ENCODE measurements at regions not wholly inside any gene's neighbourhood (a gene's known extent, or its start where the extent isn't known, plus 50 kb on each side); places are given as distances from the start of the nearest gene placed in this dataset.
A peak's percentile ranks its signal among the peaks of the same experiment; 100 is the strongest.

- no peak overlapping the region for H3K4me3 Mint-ChIP-seq
- ATAC-seq (replicated peaks) = no peak
- H3K27ac Mint-ChIP-seq = no peak overlapping the region
- H3K27me3 Mint-ChIP-seq = peaks cover 16 to 37% of the 10 kb centered on the region in 2 donors
- DNase-seq = no peak
- H3K9me3 Mint-ChIP-seq = no peaks in the 10 kb centered on the region
- H3K4me1 Mint-ChIP-seq = peaks cover 16 to 30% of the 10 kb centered on the region in 2 donors
- H3K36me3 Mint-ChIP-seq = peaks cover 0 to 3% of the 10 kb centered on the region in 2 donors
Measured at GRCh38 chr17:14749269-14749668, 448.4 kb downstream of the HS3ST3B1 start.

- H3K4me1 Mint-ChIP-seq = peaks cover 19 to 41% of the 10 kb centered on the region in 2 donors
- DNase-seq = no peak
Measured at GRCh38 chr17:14748036-14748710, 447.3 kb downstream of the HS3ST3B1 start.

GRCh38 chr17:14747603-14747950 lies 446.7 kb downstream of the HS3ST3B1 start:
- Mint-ChIP-seq H3K9me3 (no peaks in the 10 kb centered on the region), H3K27ac (no peak overlapping the region), H3K4me3 (no peak overlapping the region), H3K36me3 (peaks cover 0 to 3% of the 10 kb centered on the region in 2 donors), H3K27me3 (peaks cover 16 to 31% of the 10 kb centered on the region in 2 donors), H3K4me1 (peaks cover 19 to 42% of the 10 kb centered on the region in 2 donors)
- DNase-seq (no peak), ATAC-seq (replicated peaks) (no peak)

More at GRCh38 chr17:14748036-14748710, 447.3 kb downstream of the HS3ST3B1 start:
- no peaks in the 10 kb centered on the region for H3K9me3 Mint-ChIP-seq
- peaks cover 0 to 3% of the 10 kb centered on the region in 2 donors for H3K36me3 Mint-ChIP-seq
- H3K27me3 Mint-ChIP-seq = peaks cover 16 to 31% of the 10 kb centered on the region in 2 donors
- ATAC-seq (replicated peaks) = peak; percentile 82 to 83
- H3K4me3 Mint-ChIP-seq = no peak overlapping the region
- H3K27ac Mint-ChIP-seq = no peak overlapping the region

GRCh38 chr17:14746822-14747602 lies 446.1 kb downstream of the HS3ST3B1 start:
- H3K4me1 Mint-ChIP-seq = peaks cover 19 to 39% of the 10 kb centered on the region in 2 donors
- no peaks in the 10 kb centered on the region for H3K9me3 Mint-ChIP-seq
- H3K36me3 Mint-ChIP-seq = peaks cover 0 to 3% of the 10 kb centered on the region in 2 donors
- no peak overlapping the region for H3K27ac Mint-ChIP-seq
- ATAC-seq (replicated peaks) (no peak), DNase-seq (no peak)
- peaks cover 14 to 28% of the 10 kb centered on the region in 2 donors for H3K27me3 Mint-ChIP-seq
- no peak overlapping the region for H3K4me3 Mint-ChIP-seq

GRCh38 chr17:14745541-14745940 lies 444.7 kb downstream of the HS3ST3B1 start:
- H3K9me3 Mint-ChIP-seq = no peaks in the 10 kb centered on the region
- no peak for DNase-seq
- H3K4me1 Mint-ChIP-seq = peaks cover 19 to 36% of the 10 kb centered on the region in 2 donors
- H3K36me3 Mint-ChIP-seq = peaks cover 0 to 3% of the 10 kb centered on the region in 2 donors
- no peak overlapping the region for H3K4me3 Mint-ChIP-seq
- ATAC-seq (replicated peaks) = no peak
- H3K27ac Mint-ChIP-seq = no peak overlapping the region
- peaks cover 12 to 24% of the 10 kb centered on the region in 2 donors for H3K27me3 Mint-ChIP-seq

GRCh38 chr17:14744761-14745473 lies 444.0 kb downstream of the HS3ST3B1 start:
- ATAC-seq (replicated peaks) = peak; percentile 64 to 77
- DNase-seq = no peak
- no peaks in the 10 kb centered on the region for H3K9me3 Mint-ChIP-seq
- H3K4me3 Mint-ChIP-seq = no peak overlapping the region
- H3K27me3 Mint-ChIP-seq = peaks cover 12 to 22% of the 10 kb centered on the region in 2 donors
- no peak overlapping the region for H3K27ac Mint-ChIP-seq
- peaks cover 19 to 36% of the 10 kb centered on the region in 2 donors for H3K4me1 Mint-ChIP-seq
- peaks cover 0 to 3% of the 10 kb centered on the region in 2 donors for H3K36me3 Mint-ChIP-seq

- DNase-seq (no peak), ATAC-seq (replicated peaks) (no peak)
- Mint-ChIP-seq H3K9me3 (no peaks in the 10 kb centered on the region), H3K27me3 (peaks cover 14 to 18% of the 10 kb centered on the region in 2 donors), H3K27ac (no peak overlapping the region), H3K4me1 (peaks cover 7 to 23% of the 10 kb centered on the region in 2 donors), H3K36me3 (no peaks in the 10 kb centered on the region), H3K4me3 (no peak overlapping the region)
Measured at GRCh38 chr17:14741491-14741890, 440.6 kb downstream of the HS3ST3B1 start.

- Mint-ChIP-seq H3K27me3 (peaks cover 16 to 20% of the 10 kb centered on the region in 2 donors), H3K27ac (no peak overlapping the region), H3K4me3 (no peak overlapping the region), H3K9me3 (no peaks in the 10 kb centered on the region), H3K4me1 (peaks cover 4 to 17% of the 10 kb centered on the region in 2 donors), H3K36me3 (no peaks in the 10 kb centered on the region)
- DNase-seq (no peak), ATAC-seq (replicated peaks) (no peak)
Measured at GRCh38 chr17:14739656-14740431, 439.0 kb downstream of the HS3ST3B1 start.

- Mint-ChIP-seq H3K4me1 (peaks cover 2 to 6% of the 10 kb centered on the region in 2 donors), H3K27me3 (peaks cover 16 to 20% of the 10 kb centered on the region in 2 donors), H3K4me3 (no peak overlapping the region), H3K36me3 (no peaks in the 10 kb centered on the region), H3K27ac (no peak overlapping the region), H3K9me3 (no peaks in the 10 kb centered on the region)
- ATAC-seq (replicated peaks) (no peak), DNase-seq (no peak)
Measured at GRCh38 chr17:14738652-14738988, 437.7 kb downstream of the HS3ST3B1 start.

GRCh38 chr17:14737984-14738651 lies 437.2 kb downstream of the HS3ST3B1 start:
- ATAC-seq (replicated peaks) = peak; percentile 45 to 74
- Mint-ChIP-seq H3K4me3 (no peak overlapping the region), H3K9me3 (no peaks in the 10 kb centered on the region), H3K4me1 (peaks cover 1 to 2% of the 10 kb centered on the region in 2 donors), H3K27ac (no peak overlapping the region), H3K36me3 (no peaks in the 10 kb centered on the region), H3K27me3 (peaks cover 16 to 25% of the 10 kb centered on the region in 2 donors)
- DNase-seq = no peak

GRCh38 chr17:14736631-14737030 lies 435.8 kb downstream of the HS3ST3B1 start:
- H3K4me3 Mint-ChIP-seq = no peak overlapping the region
- DNase-seq = no peak
- no peaks in the 10 kb centered on the region for H3K9me3 Mint-ChIP-seq
- peaks cover 0 to 2% of the 10 kb centered on the region in 2 donors for H3K4me1 Mint-ChIP-seq
- no peak overlapping the region for H3K27ac Mint-ChIP-seq
- ATAC-seq (replicated peaks) = no peak
- no peaks in the 10 kb centered on the region for H3K36me3 Mint-ChIP-seq
- H3K27me3 Mint-ChIP-seq = peaks cover 22 to 25% of the 10 kb centered on the region in 2 donors

- Mint-ChIP-seq H3K27me3 (peaks cover 15 to 16% of the 10 kb centered on the region in 2 donors), H3K4me3 (no peak overlapping the region), H3K27ac (no peak overlapping the region), H3K9me3 (no peaks in the 10 kb centered on the region), H3K4me1 (peaks cover 0 to 2% of the 10 kb centered on the region in 2 donors), H3K36me3 (no peaks in the 10 kb centered on the region)
- DNase-seq = no peak
- no peak for ATAC-seq (replicated peaks)
Measured at GRCh38 chr17:14733376-14733775, 432.5 kb downstream of the HS3ST3B1 start.

GRCh38 chr17:14732211-14732610 lies 431.3 kb downstream of the HS3ST3B1 start:
- H3K4me3 Mint-ChIP-seq = no peak overlapping the region
- H3K27me3 Mint-ChIP-seq = peaks cover 14 to 15% of the 10 kb centered on the region in 2 donors
- DNase-seq = no peak
- H3K36me3 Mint-ChIP-seq = no peaks in the 10 kb centered on the region
- peaks cover 0 to 2% of the 10 kb centered on the region in 2 donors for H3K4me1 Mint-ChIP-seq
- no peak overlapping the region for H3K27ac Mint-ChIP-seq
- ATAC-seq (replicated peaks) = no peak
- H3K9me3 Mint-ChIP-seq = no peaks in the 10 kb centered on the region
